ENCODE measurements at regions not wholly inside any gene's neighbourhood (a gene's known extent, or its start where the extent isn't known, plus 50 kb on each side); places are given as distances from the start of the nearest gene placed in this dataset.

GRCh38 chr3:25324954-25325655 is 103.0 kb upstream of the RARB start:
- DNase-seq: no peak

DNA sequence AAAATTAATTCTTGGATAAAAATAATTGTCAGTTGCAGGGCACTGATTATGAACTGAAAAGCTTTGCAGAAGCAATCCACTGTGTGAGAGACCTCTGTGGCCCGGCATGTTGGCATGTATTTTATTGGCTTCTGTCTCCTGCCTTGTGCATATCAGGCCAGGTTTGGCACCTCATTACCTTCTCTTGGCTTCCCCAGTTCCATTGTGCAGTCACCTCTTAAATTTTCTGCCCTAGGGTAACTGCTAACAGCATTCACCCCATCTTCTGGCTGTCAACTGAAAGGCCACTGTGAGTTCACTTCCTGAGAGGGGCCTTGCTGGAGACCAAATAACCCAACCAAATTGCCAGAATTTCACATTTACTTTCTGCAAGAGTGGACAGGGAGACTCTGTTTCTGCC is 92.7 kb upstream of the RARB start:
- no peak for DNase-seq

GRCh38 chr3:25338158-25338725 is 89.8 kb upstream of the RARB start:
- DNase-seq: no peak

GRCh38 chr3:25339225-25339624 is 88.8 kb upstream of the RARB start:
- DNase-seq: no peak

- DNase-seq: no peak
These were observed 83.4 kb upstream of the RARB start for GRCh38 chr3:25344670-25345069.

DNA sequence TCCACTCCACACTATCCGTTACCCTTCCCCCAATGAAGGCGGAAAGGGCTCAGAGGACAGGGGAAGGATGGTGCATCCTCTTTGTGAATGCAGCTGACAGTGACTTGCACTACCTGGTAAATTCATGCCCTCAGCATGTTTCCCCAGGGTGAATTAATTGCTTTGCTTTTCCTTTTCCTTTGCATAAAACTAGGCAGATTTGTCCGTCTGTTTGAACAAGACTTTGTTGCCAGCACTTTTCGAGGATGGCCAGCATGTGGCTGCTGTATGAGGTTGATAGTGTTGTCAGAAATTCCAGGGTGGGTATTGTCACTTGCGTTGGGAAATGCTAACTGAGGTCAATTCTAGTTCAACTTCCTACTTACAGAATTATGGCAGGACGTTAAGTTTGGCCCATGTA is 79.0 kb upstream of the RARB start:
- DNase-seq: no peak

- DNase-seq: no peak
These were observed 78.0 kb upstream of the RARB start for GRCh38 chr3:25349828-25350724.

DNA sequence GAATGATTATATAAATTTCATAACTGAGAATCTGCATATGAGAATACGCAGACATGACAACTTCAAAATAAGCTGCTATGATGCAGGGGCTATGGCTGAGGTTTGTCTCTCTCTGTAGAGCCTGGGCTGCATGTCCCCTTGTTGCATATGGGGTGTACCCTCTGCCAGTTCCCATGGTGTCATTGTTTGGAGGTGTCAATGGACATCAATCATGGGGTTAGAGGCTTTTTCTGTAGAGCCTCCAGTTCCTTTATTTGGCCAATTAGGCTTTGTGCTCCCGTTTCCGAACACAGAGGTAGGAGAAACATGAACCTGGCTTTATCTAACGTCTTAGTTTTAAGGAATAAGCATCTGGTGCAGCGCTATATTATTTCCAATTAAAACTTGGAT is 77.3 kb upstream of the RARB start:
- no peak for DNase-seq

DNA sequence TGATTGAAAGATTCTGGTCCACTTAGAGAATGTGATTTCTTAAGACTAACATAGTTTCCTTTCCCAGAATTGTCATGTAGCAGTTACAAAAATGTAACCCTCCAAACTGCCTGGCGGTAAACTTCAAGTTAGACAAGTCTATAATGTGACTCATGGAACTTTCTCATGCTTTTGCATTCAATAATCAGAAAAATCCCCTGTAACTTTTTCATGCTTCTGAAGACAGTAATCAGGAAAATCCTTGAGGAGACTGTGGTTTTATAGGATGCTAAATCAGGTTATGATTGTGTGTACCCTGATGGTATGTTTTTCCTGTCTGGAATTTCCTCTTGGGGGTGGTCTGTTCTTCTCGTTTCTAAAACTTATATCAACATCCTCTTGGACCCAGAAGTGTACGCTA is 74.0 kb upstream of the RARB start:
- DNase-seq: no peak

GRCh38 chr3:25355034-25355885 is 72.8 kb upstream of the RARB start:
- DNase-seq: no peak

DNA sequence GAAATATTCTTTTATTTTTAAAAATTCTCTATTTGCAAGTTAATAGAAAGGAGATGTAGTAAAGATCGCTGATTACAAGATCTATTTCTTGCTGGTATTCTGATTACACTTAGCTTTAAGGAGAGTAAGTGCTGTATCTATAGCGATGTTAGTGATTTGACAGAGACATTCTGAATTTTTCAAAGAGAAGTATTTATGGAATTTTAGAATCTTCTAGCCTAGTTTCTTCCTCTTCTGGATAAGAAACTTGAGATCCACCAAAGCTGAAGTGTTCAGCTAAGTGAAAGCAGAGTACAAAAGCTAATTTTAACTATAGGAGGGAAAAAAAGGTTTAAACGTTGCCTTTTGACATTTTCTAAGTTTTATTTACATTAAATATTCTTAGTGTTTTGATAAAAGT is 72.1 kb upstream of the RARB start:
- DNase-seq: no peak

DNA sequence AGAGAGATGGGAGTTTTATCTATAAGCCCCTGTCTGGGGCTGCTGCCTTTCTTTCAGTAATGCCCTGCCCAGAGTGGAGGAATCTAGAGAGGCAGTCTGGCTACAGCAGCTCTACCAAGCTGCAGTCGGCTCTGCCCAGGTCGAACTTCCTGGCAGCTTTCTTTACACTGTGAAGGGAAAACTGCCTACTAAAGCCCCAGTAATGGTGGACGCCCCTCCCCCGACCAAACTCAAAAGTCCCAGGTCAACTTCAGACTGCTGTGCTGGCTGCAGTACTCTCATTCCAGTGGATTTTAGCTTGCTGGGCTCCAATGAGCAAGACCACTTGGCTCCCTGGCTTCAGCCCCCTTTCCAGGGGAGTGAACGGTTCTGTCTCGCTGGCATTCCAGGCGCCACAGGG is 65.9 kb upstream of the RARB start:
- DNase-seq: no peak

DNA sequence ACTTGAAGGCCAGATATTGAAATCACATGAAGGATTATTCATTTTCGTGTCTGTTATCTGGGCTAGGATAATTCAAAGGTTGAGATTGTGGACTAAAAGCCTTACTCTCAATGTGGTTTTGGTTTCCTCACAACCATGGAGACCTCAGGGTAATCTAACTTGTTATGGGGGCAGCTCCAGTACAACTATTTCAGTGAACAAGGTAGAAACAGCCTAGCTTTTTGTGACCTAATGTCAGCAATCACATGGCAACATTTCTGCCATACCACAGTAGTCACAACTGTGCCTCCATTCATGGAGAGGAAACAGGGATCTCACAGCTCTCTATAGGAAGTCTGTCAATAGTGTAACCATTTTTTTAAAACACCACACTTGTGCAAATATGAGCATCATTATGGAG is 62.4 kb upstream of the RARB start:
- no peak for DNase-seq

- no peak for DNase-seq
These were observed 61.0 kb upstream of the RARB start for GRCh38 chr3:25367025-25367424.

GRCh38 chr3:25372167-25372566 is 55.9 kb upstream of the RARB start:
- no peak for DNase-seq

DNA sequence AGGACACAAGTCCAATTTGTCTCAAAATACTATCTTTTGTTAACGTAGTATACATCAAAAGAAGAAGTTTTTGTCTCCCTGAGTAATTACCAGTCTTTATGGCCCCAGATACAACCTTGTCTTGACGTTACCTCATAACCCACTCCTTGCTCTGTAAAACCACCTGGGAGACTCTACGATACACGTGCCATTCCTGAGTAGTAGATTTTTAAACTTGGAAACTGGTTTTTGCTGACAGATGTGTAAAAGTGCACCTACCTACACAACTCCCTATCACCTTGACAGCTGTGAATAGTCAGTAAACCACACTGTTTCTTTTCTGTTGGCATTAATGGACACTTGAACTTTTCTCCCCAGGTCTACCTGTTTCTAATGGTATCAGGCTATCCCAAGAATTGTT is 51.7 kb upstream of the RARB start:
- DNase-seq: no peak

DNA sequence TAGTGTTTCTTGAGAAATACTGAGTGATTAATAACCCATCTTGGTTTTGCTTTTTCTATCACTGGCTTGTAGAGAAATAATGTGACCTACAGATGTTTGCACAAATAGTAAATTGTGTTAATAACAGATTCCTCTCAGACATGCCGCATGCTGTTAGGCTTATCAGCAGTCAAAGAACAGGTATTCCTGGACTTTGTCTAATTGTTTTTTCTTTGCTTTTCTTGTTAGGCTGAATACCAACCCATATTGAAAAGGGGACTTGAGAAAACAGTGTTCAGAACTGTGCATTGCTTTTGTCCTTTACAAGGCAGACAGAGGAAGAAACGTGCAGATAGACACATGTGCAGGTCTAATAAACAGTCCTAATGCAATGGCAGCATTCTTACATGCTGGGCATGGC is 51.0 kb upstream of the RARB start:
- no peak for DNase-seq
